RCC 7860 (cell line): ENCODE measurements at regions not wholly inside any gene's neighbourhood (a gene's known extent, or its start where the extent isn't known, plus 50 kb on each side); places are given as distances from the start of the nearest gene placed in this dataset.

Source experiments
- DNase-seq: peaks from one replicate; pipeline ENCODE4 v3.0.0-alpha.2; 2015; ENCODE audit warnings: low spot score
- FAIRE-seq: peaks from 2 replicates; lab custom pipeline; 2012; peaks lifted over from hg19 to GRCh38; lab: Jason Lieb, UNC

- DNase-seq (no peak), FAIRE-seq (no peak)
Measured at GRCh38 chr12:32949815-32950214, 53.2 kb upstream of the PKP2 start.

DNA sequence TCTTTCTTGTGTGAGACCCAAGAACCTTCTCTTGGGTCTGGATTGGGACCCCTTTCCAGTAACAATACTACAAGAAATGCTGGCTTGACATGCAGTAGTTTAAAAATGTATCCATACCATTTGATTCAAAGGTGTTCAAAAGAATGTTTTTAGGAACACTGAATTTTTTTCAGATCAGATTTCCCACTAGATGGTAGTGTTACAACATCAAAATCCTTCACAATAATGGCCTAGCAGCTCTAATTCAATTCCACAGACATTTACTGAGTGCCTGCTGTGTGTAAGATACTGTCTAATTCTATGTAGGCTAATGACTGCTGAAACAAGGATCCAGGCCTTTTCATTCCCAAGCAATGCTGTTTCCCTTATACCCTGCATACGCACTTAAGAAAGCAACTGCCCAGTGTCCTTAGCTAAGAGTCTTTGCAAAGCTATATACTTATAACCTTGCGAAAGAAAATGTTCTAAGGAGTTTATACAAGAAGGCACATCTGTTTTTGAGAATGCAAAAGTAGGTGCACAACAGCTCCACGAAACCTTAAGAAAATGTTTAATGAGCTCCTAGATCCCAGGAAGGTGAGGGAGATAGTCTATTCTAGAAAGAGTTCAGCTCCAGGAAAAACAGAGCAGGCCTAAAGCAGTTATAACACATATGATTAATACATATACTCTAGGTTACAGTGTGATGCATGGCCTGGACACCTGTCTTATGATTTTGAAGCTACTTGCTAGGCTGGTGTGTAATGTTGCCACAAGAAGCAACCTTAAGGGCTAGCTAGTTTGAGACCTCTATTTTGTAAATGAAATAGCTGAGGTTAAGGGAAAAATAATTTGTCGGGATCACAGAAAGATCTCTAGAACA, 50.9 kb upstream of the PKP2 start:
- no peak for FAIRE-seq

DNA sequence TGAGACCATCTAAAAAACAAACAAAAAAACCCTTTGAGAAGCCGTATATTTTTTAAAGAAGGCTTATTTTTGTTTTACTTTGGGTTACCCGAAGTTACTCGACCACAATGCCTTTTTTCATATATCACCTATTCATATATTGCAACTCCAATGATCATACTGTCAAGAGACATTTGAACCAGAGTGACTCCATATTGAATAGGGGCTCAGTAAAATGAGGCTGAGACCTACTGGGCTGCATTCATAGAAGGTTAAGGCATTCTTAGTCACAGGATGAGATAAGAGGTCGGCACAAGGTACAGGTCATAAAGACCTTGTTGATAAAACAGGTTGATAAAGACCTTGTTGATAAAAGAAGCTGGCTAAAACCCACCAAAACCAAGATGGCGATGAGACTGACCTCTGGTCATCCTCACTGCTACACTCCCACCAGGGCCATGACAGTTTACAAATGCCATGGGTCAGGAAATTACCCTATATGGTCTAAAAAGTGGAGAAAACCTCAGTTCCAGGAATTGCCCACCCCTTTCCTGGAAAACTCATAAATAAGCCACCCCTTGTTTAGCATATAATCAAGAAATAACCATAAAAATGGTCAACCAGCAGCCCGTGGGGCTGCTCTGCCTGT, 50.0 kb upstream of the PKP2 start:
- DNase-seq (no peak), FAIRE-seq (no peak)

More for the DNA sequence above, 50.9 kb upstream of the PKP2 start:
- peak; percentile 8 for DNase-seq
